ENCODE measurements at regions not wholly inside any gene's neighbourhood (a gene's known extent, or its start where the extent isn't known, plus 50 kb on each side); places are given as distances from the start of the nearest gene placed in this dataset.
"Not testable (repeated sequence)": the region's sequence is repeated elsewhere in the genome, so short reads cannot be mapped to it uniquely, and the experiment has no call there.

DNA sequence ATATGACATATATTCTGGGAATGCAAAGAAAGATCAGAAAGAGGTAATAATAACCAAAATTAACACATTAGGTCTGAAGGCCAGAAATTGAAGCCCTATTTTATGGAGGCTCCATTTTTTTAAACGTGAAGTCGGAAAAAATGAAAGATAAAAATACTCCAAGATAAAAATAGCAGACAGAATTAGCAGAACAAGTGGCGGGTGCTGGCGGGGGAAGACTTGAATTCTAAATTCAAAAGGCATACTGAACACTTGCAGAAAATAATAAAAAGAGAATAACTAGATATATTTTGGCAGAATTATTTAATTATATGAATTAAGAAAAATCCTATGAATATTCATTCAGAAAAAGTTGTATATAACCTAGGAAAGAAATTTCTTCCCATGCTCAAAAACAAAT, 543.7 kb upstream of the ACO1 start:
- no peak for DNase-seq

GRCh38 chr9:31847963-31848362, 536.5 kb upstream of the ACO1 start:
- no peak for DNase-seq

DNA sequence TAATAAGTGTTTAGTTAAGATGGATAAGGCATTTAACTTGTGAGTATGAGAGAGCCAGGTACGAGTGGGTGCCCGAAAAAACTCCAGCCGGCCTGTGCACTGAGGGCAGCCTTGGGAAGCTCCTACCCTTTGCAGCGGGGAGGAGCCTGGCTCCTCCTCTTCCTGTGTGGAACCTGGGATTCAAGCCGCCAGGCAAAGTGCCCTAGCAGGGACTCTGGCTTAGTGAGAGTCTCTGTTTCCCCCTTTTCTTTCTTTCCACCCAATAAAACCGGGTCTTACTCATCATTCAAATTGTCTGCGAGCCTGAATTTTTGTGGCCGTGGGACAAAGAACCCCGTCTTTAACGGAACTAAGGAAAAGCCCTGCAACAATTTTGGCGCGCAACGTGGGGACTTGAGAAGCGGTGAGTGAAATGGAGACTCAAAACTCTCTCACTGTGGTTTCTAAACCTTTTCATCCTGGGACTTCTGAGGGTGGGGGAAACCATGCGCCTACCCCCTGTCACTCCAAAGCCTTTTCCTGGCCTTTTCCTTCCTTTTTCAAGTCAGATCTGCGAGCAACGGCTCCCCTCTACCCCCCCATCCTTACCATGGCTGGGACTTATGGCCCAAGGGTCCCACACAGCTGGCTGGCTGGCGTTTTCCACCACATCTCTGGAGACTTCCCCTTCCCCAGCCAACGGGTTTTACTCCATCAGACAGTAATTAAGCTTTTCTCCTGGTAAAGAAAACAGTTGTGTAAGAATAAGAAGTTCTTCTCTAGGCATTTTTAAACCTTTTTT, 535.7 kb upstream of the ACO1 start:
- no peak for DNase-seq

DNA sequence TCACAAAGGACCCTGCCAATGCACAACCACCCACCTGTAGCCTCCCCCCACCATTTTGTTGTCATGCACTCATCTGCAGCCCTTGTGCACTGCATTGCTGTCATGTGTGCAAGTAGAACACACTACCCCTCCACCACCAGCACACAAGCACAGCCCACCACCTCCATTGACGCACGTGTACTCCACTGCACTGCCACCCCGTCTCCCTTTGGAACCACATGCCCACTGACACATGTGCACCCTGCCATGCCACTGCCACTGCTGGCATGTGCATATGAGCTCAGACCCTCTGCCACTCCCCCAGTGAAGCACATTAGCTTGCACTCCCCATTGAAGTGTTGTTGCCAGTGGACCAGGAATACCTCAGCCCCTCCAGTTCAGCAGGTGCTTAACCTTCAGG, 530.3 kb upstream of the ACO1 start:
- DNase-seq = no peak

DNA sequence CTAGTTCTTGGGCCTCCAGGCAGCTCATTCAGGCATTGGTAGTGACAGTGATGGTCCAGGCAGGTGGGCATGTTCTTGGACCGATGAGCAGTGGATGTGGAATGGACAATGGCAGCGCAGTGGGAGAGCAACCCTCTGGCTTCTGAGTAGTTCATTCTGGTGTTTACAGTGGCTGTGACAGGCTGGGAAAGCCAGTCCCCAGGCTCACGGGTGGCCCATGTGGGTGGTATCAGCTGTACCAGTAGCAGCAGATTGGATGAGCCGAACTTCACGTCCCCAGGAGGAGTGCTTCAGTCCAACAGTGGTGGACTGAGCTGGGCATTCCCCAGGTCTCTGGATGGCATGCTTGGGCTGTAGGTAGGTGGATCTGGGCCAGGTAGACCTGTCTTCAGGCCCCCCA, 515.6 kb upstream of the ACO1 start:
- DNase-seq = no peak

- no peak for DNase-seq
These were observed 514.2 kb upstream of the ACO1 start for GRCh38 chr9:31870276-31870675.

DNA sequence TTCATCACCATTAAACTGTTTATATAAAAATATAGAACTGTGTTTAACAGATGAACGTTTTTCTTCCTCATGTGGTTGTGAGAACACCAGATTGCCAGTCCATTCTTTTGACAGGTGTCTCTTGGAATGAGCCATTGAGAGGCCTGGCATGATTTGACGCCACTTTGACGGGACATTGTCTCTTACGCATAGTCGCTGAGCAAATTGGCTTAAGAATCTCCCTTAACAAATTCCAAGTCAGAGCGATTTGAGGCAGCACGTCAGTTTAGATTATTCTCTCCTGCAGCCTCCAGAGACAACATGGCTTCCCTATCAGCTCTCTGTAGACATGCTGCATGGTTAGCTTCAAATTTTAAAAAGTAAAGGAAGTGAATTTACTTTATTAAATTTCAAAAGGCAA, 510.7 kb upstream of the ACO1 start:
- no peak for DNase-seq

GRCh38 chr9:31894008-31894407, 490.4 kb upstream of the ACO1 start:
- DNase-seq = no peak

DNA sequence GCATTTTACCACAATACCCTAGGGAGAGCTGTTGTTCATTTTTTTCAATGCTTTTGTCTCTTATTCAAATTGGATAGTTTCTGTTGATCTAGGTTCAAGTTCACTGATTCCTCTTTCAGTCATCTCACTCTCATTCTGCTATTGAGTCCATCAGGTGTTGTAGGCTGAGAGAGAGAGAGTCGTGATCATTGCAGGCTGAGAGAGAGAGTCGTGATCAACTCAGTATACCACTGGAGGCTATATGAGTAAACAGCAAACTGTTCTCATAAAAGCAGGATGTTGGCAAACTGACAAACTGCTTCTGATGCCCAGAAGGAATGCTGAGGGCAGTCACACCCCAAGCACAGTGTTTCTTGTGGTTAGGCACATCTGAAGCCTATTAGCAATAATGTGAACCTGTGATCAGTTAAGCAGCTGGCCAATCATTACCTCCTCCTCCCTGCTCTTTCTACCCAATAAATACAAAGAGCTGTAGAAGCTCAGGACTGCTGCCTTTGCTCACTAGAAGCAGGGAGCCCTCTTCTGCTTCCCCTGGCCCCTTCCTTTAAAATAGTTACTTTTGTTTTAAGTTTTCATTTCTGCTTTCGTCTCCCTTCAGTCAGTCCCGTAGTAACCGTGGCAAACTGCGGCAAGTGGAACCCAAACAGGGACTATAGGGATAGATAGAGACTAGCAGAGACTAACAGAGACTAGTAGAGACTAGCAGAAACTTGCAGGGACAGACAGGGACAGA, 476.1 kb upstream of the ACO1 start:
- no peak for DNase-seq

- DNase-seq = no peak
These were observed 475.5 kb upstream of the ACO1 start for GRCh38 chr9:31908891-31909480.

DNA sequence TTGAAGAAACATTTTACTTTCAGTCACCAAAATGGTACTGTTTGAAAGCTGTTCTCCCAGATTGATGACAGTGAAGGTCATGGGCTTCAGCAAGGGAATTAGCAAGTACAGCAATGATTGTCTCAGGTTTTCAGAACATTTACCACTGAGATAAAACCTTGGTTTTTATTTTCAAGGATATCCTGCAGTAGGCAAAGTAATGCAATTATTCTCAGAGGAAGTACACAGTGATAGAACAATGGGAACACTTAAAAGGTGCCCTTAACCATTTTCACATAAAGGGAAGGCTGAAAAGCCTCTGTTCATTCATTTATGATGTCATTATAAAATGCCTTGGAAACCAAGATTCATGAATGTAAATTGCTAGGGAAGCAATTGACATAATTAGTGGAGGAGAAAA, 471.8 kb upstream of the ACO1 start:
- no peak for DNase-seq

DNA sequence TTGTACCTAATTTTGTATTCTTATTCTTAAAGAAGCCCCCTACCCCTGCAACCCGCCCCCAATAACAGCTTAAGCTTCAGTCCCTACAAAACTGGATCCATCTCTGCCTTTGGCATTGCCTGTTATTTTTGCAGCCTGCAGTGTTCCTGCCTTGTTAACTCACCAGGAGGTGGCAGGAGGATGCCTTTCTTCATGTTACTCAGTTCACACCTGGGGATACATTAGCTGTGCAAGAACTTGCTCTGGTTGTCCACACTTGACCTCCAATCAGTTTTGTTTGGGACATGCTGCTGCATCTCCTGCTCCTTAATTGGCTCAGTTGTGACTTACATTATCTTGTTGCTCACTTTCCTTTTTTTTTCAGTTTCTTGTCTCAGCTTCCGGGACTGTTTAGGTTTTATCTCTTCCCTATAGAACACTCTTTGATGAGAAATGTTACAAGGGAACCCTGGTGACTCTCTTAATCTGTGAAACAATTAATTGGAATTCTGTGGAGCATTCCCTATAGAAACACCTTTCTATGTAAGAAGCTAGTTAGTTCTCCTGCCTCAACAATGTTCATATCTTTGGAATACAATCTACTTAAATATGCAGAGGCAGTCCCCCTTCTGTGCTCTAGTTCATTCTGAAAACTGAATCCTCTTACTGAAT, 467.7 kb upstream of the ACO1 start:
- no peak for DNase-seq

GRCh38 chr9:31937737-31938136, 446.7 kb upstream of the ACO1 start:
- DNase-seq = not testable (repeated sequence)

- no peak for DNase-seq
These were observed 433.7 kb upstream of the ACO1 start for GRCh38 chr9:31950756-31951155.

GRCh38 chr9:31958572-31958971, 425.9 kb upstream of the ACO1 start:
- DNase-seq = no peak

DNA sequence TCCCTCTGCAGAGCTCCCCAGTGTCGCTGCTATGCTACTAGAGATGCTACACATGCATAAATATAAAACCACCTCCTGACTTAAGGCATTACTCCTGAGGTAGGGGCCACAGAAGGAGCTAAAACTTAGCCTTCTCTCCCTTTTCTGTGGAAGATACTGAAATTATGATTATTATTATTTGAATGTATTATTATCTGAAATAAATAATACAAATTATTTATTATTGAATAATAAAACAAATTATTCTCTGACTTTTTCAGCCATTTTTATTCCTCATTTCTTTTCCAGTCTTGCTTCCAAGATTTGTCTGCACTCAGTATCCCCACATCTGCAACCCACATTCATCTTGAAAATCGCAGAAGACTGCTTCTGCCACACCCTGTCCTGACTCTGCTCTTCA, 414.9 kb upstream of the ACO1 start:
- DNase-seq = no peak

DNA sequence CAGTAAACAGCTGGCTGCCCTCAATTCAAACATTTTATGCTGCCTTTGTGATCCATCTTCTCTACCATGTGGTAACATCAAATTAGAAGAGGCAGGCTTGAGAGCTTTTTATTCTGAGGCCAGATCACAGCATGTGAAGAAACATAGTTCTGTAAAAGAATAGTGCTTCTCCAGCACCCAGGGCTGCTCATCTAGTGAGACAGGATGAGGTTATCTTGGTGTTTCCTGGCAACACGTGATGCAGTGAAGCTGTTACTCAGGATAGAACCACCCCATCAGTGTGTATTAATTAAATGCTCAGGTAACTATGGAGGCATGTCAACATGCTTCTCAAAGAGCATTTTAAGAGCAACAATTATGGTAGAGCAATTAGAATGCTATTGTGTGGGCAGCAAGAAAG, 400.5 kb upstream of the ACO1 start:
- DNase-seq = no peak

DNA sequence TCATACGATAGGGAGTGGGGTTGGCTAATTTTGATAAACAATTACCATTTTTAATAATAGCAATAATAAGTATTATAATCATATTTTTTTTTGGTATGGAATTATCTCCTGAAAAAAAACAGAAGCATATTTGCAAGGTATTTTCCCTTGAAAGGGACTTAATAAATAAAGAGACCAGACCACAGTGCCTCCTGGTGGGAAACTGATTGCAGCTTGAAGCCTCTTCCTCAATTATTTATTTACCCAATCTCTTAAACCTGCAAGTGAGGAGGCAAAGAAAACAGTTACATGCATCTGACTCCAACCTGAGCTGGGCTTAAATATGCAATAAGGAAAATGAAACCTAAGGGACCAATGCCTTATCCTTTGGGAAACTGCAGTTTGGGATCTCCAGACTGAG, 388.1 kb upstream of the ACO1 start:
- no peak for DNase-seq

GRCh38 chr9:32004431-32005076, 379.9 kb upstream of the ACO1 start:
- no peak for DNase-seq

DNA sequence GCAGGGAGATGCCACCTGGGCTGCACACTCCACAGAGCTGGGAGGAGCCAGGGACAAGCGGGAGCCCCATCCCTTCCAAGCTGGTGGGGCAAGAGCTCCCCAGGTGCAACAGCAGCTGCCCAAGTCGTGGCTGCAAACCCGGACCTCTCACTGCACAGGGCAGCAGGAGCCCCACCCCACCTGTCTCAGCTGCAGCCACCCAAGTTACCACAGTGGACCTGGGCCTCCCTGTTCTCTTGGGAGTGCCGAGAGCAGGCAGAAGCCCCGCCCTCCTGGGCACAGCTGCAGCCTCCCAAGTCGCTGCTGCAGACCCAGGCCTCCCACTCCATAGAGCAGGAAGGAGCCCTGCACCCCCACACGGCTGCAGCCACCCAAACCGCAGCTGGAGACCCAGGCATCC, 374.1 kb upstream of the ACO1 start:
- no peak for DNase-seq

DNA sequence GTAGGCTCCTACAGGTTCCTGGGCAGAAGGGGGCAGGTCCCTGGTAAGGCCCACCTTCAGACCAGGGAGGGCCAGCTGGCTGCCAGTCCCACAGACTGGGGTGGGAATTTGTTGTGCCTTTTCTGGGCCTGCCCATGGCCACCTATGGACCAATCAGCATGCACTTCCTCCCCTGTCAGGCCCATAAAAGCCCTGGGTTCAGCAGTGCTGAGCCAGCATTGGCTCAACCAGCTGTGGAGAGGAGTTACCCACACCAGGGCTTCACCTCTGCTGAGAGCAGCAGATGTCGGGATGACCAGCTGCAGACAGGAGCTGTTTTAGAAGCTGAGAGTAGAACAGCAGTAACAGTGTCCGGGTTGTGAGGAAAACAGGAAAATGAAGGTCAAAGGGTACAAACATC, 373.4 kb upstream of the ACO1 start:
- no peak for DNase-seq

GRCh38 chr9:32015795-32016194, 368.6 kb upstream of the ACO1 start:
- no peak for DNase-seq

GRCh38 chr9:32045513-32045912, 338.9 kb upstream of the ACO1 start:
- DNase-seq = no peak
